CD4-positive, alpha-beta T cell (primary cell): ENCODE measurements at regions not wholly inside any gene's neighbourhood (a gene's known extent, or its start where the extent isn't known, plus 50 kb on each side); places are given as distances from the start of the nearest gene placed in this dataset.

ENCODE experiments used
- ATAC-seq: fragments of 200-7000 bp; cut with Tn5 transposase; one replicate; pipeline ENCODE4 v1.10.0; 2022; ENCODE audit warnings: mild to moderate bottlenecking; ENCODE audit not compliant: poor library complexity
- CTCF ChIA-PET: fragments of 350-600 bp; sonication (Branson Sonifier 250); formaldehyde crosslinking; loops from one replicate; lab custom pipeline; 2021; ENCODE audit warnings: antibody characterized with exemption, inconsistent platforms; lab: Charles Lee
- POLR2A ChIA-PET: fragments of 350-600 bp; sonication (Branson Sonifier 250); formaldehyde crosslinking; loops from one replicate; lab custom pipeline; 2021; ENCODE audit warnings: antibody characterized with exemption, inconsistent platforms; lab: Charles Lee
- DNase-seq, 14 experiments: peaks; one replicate each; pipeline ENCODE4 v3.0.0-alpha.2; 2013 to 2020; ENCODE audit warnings: mixed read lengths in 2 of 14
- H3K27ac ChIP-seq, 2 donors: one replicate each; pipeline versions ENCODE4 v1.5.1 to v1.7.0; 2013; ENCODE audit warnings: low read length in 2 of 2, low read depth in 1 of 2, mild to moderate bottlenecking in 1 of 2
- H3K27me3 ChIP-seq, 2 experiments: 1 replicate in 1 of 2; 2 replicates in 1 of 2; pipeline versions ENCODE4 v1.6.1 to v1.7.0; 2013; ENCODE audit warnings: low read length in 2 of 2, control low read depth in 1 of 2, mild to moderate bottlenecking in 1 of 2, moderate library complexity in 1 of 2; ENCODE audit not compliant: insufficient read depth in 2 of 2, control insufficient read depth in 1 of 2
- H3K36me3 ChIP-seq: one replicate; pipeline ENCODE4 v1.6.1; 2013; ENCODE audit warnings: low read length, control low read depth; ENCODE audit not compliant: insufficient read depth
- H3K4me1 ChIP-seq: one replicate; pipeline ENCODE4 v1.6.1; 2013; ENCODE audit warnings: low read length, control low read depth; ENCODE audit not compliant: insufficient read depth
- H3K4me3 ChIP-seq: one replicate; pipeline ENCODE4 v1.5.1; 2013; ENCODE audit warnings: mild to moderate bottlenecking, low read length, moderate library complexity
- H3K9me3 ChIP-seq, 2 experiments: 1 replicate in 1 of 2; 2 replicates in 1 of 2; pipeline versions ENCODE4 v1.6.1 to v1.7.0; 2013; ENCODE audit warnings: low read length in 2 of 2, mild to moderate bottlenecking in 2 of 2, control low read depth in 1 of 2, moderate library complexity in 1 of 2; ENCODE audit not compliant: control insufficient read depth in 1 of 2, insufficient read depth in 1 of 2
- H3K27ac Mint-ChIP-seq: one replicate; pipeline ENCODE4 v1.8.0; 2020; ENCODE audit warnings: mixed read lengths
- H3K27me3 Mint-ChIP-seq: one replicate; pipeline ENCODE4 v1.8.0; 2021; ENCODE audit warnings: mixed read lengths
- H3K36me3 Mint-ChIP-seq: one replicate; pipeline ENCODE4 v1.8.0; 2021; ENCODE audit warnings: low read depth, mixed read lengths
- H3K4me1 Mint-ChIP-seq: one replicate; pipeline ENCODE4 v1.8.0; 2021; ENCODE audit warnings: low read depth, mixed read lengths
- H3K4me3 Mint-ChIP-seq: one replicate; pipeline ENCODE4 v1.8.0; 2020; ENCODE audit warnings: mild to moderate bottlenecking, mixed read lengths
- H3K9me3 Mint-ChIP-seq: one replicate; pipeline ENCODE4 v1.8.0; 2020; ENCODE audit warnings: mixed read lengths
- intact Hi-C, 2 experiments: fragments of 100-400 bp; cut with DNase I in 1 of 2; cut with micrococcal nuclease in 1 of 2; formaldehyde crosslinking; loops; one replicate each; pipeline versions ENCODE4 v1.15.1 to v1.9.0; 2023 to 2025; cut with DNase I, micrococcal nuclease
- TF ChIP-seq, protein P1 (sequence below): fragments of 200-600 bp; IDR thresholded peaks from one replicate; pipeline ENCODE4 v1.8.0; 2022; ENCODE audit warnings: antibody characterized with exemption, mild to moderate bottlenecking

- no peaks in the 10 kb centered on the region for H3K36me3 ChIP-seq
- Mint-ChIP-seq H3K36me3 (no peaks in the 10 kb centered on the region), H3K27ac (no peak overlapping the region), H3K27me3 (no peaks in the 10 kb centered on the region), H3K9me3 (no peaks in the 10 kb centered on the region), H3K4me1 (no peaks in the 10 kb centered on the region), H3K4me3 (no peak overlapping the region)
- intact Hi-C loops: no loop called here
- CTCF ChIA-PET: no interaction called here
- H3K4me1 ChIP-seq: no peaks in the 10 kb centered on the region
- no peak overlapping the region for H3K27ac ChIP-seq
- TF ChIP-seq, protein P1, sequence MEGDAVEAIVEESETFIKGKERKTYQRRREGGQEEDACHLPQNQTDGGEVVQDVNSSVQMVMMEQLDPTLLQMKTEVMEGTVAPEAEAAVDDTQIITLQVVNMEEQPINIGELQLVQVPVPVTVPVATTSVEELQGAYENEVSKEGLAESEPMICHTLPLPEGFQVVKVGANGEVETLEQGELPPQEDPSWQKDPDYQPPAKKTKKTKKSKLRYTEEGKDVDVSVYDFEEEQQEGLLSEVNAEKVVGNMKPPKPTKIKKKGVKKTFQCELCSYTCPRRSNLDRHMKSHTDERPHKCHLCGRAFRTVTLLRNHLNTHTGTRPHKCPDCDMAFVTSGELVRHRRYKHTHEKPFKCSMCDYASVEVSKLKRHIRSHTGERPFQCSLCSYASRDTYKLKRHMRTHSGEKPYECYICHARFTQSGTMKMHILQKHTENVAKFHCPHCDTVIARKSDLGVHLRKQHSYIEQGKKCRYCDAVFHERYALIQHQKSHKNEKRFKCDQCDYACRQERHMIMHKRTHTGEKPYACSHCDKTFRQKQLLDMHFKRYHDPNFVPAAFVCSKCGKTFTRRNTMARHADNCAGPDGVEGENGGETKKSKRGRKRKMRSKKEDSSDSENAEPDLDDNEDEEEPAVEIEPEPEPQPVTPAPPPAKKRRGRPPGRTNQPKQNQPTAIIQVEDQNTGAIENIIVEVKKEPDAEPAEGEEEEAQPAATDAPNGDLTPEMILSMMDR: no peak
- POLR2A ChIA-PET: no interaction called here
- ATAC-seq: no peak
- no peaks in the 10 kb centered on the region for H3K27me3 ChIP-seq
- no peak overlapping the region for H3K4me3 ChIP-seq
- DNase-seq: no peak
- H3K9me3 ChIP-seq: no peaks in the 10 kb centered on the region
Measured at GRCh38 chr16:73253922-73254480, 206.1 kb upstream of the ZFHX3 start.

DNA sequence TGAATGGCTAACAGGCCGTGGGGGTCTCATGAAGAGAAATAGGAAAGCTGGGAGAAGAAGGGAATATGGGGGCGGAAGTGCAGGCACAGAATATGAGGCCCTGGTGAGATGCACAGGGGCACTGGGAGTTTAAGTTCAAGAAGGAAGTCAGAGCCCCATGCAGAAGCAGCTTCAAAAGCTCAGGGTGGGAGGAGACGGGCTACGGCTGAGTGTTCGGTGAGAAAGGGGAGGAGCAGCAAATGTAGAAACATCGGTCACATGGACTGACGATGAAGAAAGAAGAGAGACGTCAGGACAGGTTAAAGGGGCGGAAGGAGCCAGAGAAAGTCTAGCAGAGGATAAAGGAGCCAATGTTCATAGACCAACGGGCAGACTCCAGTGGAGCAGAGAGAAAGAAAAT lies 204.5 kb upstream of the ZFHX3 start:
- no peak for DNase-seq
- H3K9me3 ChIP-seq: no peaks in the 10 kb centered on the region
- CTCF ChIA-PET: no interaction called here
- Mint-ChIP-seq H3K4me1 (no peaks in the 10 kb centered on the region), H3K4me3 (no peak overlapping the region), H3K27ac (no peak overlapping the region), H3K9me3 (no peaks in the 10 kb centered on the region), H3K36me3 (no peaks in the 10 kb centered on the region), H3K27me3 (no peaks in the 10 kb centered on the region)
- ATAC-seq: no peak
- H3K27ac ChIP-seq: no peak overlapping the region
- no peaks in the 10 kb centered on the region for H3K4me1 ChIP-seq
- no peaks in the 10 kb centered on the region for H3K36me3 ChIP-seq
- H3K4me3 ChIP-seq: no peak overlapping the region
- TF ChIP-seq, protein P1: no peak
- POLR2A ChIA-PET: no interaction called here
- H3K27me3 ChIP-seq: no peaks in the 10 kb centered on the region
- intact Hi-C loops: no loop called here

- TF ChIP-seq, protein P1: no peak
- H3K27me3 ChIP-seq: no peaks in the 10 kb centered on the region
- Mint-ChIP-seq H3K27me3 (no peaks in the 10 kb centered on the region), H3K36me3 (no peaks in the 10 kb centered on the region), H3K4me3 (no peak overlapping the region), H3K27ac (no peak overlapping the region), H3K4me1 (no peaks in the 10 kb centered on the region), H3K9me3 (no peaks in the 10 kb centered on the region)
- POLR2A ChIA-PET: no interaction called here
- no peak overlapping the region for H3K4me3 ChIP-seq
- H3K27ac ChIP-seq: no peak overlapping the region
- intact Hi-C loops: no loop called here
- no peak for DNase-seq
- no peaks in the 10 kb centered on the region for H3K9me3 ChIP-seq
- CTCF ChIA-PET: no interaction called here
- H3K36me3 ChIP-seq: no peaks in the 10 kb centered on the region
- no peak for ATAC-seq
- no peaks in the 10 kb centered on the region for H3K4me1 ChIP-seq
Measured at GRCh38 chr16:73251608-73252007, 203.7 kb upstream of the ZFHX3 start.
